Ovary (tissue), 7 donors: ENCODE measurements at regions not wholly inside any gene's neighbourhood (a gene's known extent, or its start where the extent isn't known, plus 50 kb on each side); places are given as distances from the start of the nearest gene placed in this dataset.

Experiments used
- DNase-seq, 5 donors: peaks; one replicate each; pipeline ENCODE4 v3.0.0-alpha.2; 2019 to 2020
- H3K27ac ChIP-seq, 2 donors: fragments of 200-600 bp; one replicate each; pipeline versions ENCODE4 v1.5.1 to v1.8.0; 2019 to 2022
- H3K27me3 ChIP-seq: fragments of 200-600 bp; one replicate; pipeline ENCODE4 v1.8.0; 2022
- H3K36me3 ChIP-seq: fragments of 200-600 bp; sonication (generic); one replicate; pipeline ENCODE4 v1.5.1; 2019
- H3K4me1 ChIP-seq: one replicate; pipeline ENCODE4 v1.8.1; 2013; ENCODE audit warnings: mild to moderate bottlenecking, moderate library complexity; ENCODE audit not compliant: insufficient read depth
- H3K4me3 ChIP-seq: fragments of 200-600 bp; sonication (generic); one replicate; pipeline ENCODE4 v1.5.1; 2017
- H3K9me3 ChIP-seq, 2 donors: fragments of 200-600 bp in 1 of 2; sonication (generic) in 1 of 2; one replicate each; pipeline versions ENCODE4 v1.5.1 to v1.8.1; 2013 to 2019; ENCODE audit warnings: mild to moderate bottlenecking in 1 of 2, moderate library complexity in 1 of 2
- EP300 ChIP-seq: sonication (generic); formaldehyde crosslinking; IDR thresholded peaks from one replicate; pipeline ENCODE4 v1.6.1; 2017; ENCODE audit warnings: antibody characterized with exemption
- POLR2A ChIP-seq: fragments of 450-650 bp; IDR thresholded peaks from one replicate; pipeline ENCODE4 v1.6.1; 2017; ENCODE audit warnings: antibody characterized with exemption, mild to moderate bottlenecking, moderate library complexity
- WGBS, 3 donors: extraction: QIAGEN DNeasy Blood & Tissue Kit in 1 of 3; methylation state at CpG; one replicate each; pipeline versions ENCODE4 v1.1.5 to v1.1.7; 2013 to 2017; 5-methylcytosine and 5-hydroxymethylcytosine counted together
- intact Hi-C, 4 donors: fragments of 100-400 bp; cut with DNase I; formaldehyde crosslinking; loops; one replicate each; pipeline versions ENCODE4 v1.11.0 to v1.15.1; 2022 to 2023
- TF ChIP-seq, protein P1 (sequence below), 3 donors: fragments of 450-650 bp in 2 of 3; fragments of 200-600 bp in 1 of 3; IDR thresholded peaks; one replicate each; pipeline versions ENCODE4 v1.5.1 to v1.8.0; 2016 to 2022; ENCODE audit warnings: antibody characterized with exemption in 3 of 3, mild to moderate bottlenecking in 1 of 3
- donor health status: DM: no; HTN: no; CAD: no; lungs with moderate emphysema.
- donor health status: DM: no; HTN: no; CAD: no.
- donor health status: Bipolar disorder and iron deficiency.
- donor health status: DM: no; HTN: no; CAD: no.
- donor health status: DM: yes; HTN: yes; CAD: no.

DNA sequence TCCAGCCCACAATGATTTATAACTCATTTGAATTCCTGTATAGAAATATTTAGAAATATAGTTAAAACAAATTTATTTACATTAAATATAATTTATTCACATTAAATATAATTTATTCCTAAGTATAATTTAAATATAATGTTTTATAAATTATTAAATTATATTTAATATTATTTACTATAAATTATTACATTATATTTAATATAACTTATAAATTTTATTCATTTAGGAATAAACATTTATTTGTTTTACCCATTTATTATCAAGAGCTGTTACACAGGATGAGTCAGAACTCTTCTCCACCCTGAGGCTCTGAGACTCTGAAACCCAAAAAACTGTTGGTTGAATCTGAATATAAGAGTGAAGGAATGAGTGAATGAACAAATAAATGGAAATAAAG, 170.9 kb upstream of the OBI1 start:
- H3K27ac ChIP-seq = no peak overlapping the region
- no peak for DNase-seq
- no peaks in the 10 kb centered on the region for H3K27me3 ChIP-seq
- H3K4me3 ChIP-seq = no peak overlapping the region
- H3K4me1 ChIP-seq = no peaks in the 10 kb centered on the region
- no peaks in the 10 kb centered on the region for H3K9me3 ChIP-seq
- no peak for TF ChIP-seq EP300
- H3K36me3 ChIP-seq = no peaks in the 10 kb centered on the region
- intact Hi-C loops = no loop called here

DNA sequence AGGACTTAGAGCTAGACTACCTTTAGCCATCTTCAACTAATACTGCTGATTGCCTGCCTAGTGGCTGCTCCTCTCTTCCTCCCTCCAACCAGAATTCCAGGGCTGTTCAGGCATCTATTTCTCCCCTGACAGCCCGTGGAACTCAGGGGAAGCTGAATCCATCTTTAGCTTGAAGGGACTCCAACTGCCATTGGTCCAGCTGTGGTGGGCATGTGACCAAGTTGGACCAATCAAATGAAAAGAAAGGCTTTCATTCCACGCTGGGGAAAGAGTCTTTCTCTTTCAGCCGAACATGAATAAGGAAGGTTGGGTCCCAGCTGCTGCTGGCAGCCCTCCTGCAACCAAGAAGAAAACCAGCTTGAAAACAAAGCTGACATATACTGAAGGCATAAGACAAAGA, 168.5 kb upstream of the OBI1 start:
- WGBS, 3 donors = 47 to 62% (median 49%) methylated on average over 3 of the region's 3 CpGs
- intact Hi-C loops = no loop called here
- no peak for DNase-seq

DNA sequence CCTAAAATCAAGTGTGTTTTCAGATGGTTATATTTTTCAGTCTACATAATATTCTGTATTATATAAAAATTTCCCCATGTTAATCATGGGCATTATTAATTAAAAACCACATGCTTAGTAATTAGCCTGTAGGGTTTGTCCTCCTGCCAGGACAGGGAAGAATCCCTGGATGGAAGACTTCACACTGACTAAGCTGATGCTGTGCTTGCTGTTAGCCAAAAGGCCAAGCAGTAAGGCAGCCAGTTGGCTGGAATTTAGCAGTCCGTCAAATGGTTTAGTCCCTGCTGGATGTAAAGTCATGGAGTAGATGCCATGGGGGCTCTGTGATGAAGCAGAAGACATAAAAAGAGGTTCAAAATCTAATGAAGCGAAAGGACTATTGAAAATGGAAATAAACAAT, 168.0 kb upstream of the OBI1 start:
- H3K4me3 ChIP-seq = no peak overlapping the region
- no peak for DNase-seq
- 54 to 75% (median 60%) methylated on average over 2 of the region's 2 CpGs for WGBS, 3 donors
- no peak overlapping the region for H3K27ac ChIP-seq
- TF ChIP-seq, protein P1, sequence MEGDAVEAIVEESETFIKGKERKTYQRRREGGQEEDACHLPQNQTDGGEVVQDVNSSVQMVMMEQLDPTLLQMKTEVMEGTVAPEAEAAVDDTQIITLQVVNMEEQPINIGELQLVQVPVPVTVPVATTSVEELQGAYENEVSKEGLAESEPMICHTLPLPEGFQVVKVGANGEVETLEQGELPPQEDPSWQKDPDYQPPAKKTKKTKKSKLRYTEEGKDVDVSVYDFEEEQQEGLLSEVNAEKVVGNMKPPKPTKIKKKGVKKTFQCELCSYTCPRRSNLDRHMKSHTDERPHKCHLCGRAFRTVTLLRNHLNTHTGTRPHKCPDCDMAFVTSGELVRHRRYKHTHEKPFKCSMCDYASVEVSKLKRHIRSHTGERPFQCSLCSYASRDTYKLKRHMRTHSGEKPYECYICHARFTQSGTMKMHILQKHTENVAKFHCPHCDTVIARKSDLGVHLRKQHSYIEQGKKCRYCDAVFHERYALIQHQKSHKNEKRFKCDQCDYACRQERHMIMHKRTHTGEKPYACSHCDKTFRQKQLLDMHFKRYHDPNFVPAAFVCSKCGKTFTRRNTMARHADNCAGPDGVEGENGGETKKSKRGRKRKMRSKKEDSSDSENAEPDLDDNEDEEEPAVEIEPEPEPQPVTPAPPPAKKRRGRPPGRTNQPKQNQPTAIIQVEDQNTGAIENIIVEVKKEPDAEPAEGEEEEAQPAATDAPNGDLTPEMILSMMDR (IDR thresholded peaks at IDR 0.05) = no peak
- TF ChIP-seq POLR2A = no peak
- no peak for TF ChIP-seq EP300
- no peaks in the 10 kb centered on the region for H3K9me3 ChIP-seq
- intact Hi-C loops = no loop called here
- H3K27me3 ChIP-seq = no peaks in the 10 kb centered on the region
- H3K36me3 ChIP-seq = no peaks in the 10 kb centered on the region
- H3K4me1 ChIP-seq = no peaks in the 10 kb centered on the region

More for the DNA sequence above, 168.5 kb upstream of the OBI1 start:
- Histone ChIP-seq H3K27ac (no peak overlapping the region), H3K4me1 (no peaks in the 10 kb centered on the region), H3K27me3 (no peaks in the 10 kb centered on the region), H3K9me3 (no peaks in the 10 kb centered on the region), H3K4me3 (no peak overlapping the region), H3K36me3 (no peaks in the 10 kb centered on the region)
- TF ChIP-seq, protein P1 (IDR thresholded peaks at IDR 0.05) = no peak
- TF ChIP-seq EP300 (no peak), POLR2A (no peak)

DNA sequence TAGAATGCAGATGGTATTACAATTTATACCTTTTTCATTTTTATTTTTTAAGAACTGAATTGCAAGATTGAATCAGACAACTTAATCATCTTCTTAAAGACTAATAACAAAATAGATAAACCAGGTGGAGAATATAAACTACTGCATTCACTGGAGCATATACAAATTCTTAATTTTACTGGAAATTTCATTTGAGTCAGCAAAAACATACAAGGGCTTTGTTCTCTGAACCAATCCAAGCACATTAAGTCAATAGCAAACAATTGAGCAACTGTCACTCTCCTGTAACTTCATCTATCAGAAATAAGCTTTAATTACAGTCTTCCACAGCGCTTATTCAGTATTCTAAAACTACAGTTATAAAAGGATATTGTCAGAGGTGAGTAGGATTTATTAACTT, 167.4 kb upstream of the OBI1 start:
- Histone ChIP-seq H3K27ac (no peak overlapping the region), H3K4me3 (no peak overlapping the region), H3K27me3 (no peaks in the 10 kb centered on the region), H3K4me1 (no peaks in the 10 kb centered on the region), H3K36me3 (no peaks in the 10 kb centered on the region), H3K9me3 (no peaks in the 10 kb centered on the region)
- no peak for DNase-seq
- intact Hi-C loops = no loop called here
- TF ChIP-seq, protein P1 (IDR thresholded peaks at IDR 0.05) = no peak
- WGBS, 3 donors = 84 to 93% (median 89%) methylated on average over 1 of the region's 1 CpG

DNA sequence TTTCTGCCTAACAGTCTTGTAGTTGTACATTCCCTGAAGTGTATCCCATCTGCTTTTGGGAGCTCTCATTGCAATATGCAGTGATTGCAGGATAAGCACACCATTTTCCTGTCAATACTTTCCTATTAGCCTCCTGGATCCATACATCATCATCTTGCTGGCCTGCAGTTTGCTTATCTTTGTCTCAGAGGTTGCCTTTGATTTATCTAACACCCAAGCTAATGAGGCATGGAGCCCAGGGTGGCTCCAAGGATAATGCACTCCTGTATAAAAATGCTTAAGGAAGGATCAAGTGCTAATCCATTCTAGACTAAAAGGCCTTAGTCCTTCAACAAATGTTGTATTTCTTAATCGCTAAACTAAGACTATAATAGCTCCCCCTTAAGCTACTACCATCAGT, 161.6 kb upstream of the OBI1 start:
- Histone ChIP-seq H3K36me3 (no peaks in the 10 kb centered on the region), H3K4me3 (no peak overlapping the region)
- 53 to 90% (median 85%) methylated on average over 1 of the region's 1 CpG for WGBS, 3 donors

More for the DNA sequence above, 161.6 kb upstream of the OBI1 start:
- intact Hi-C loops = no loop called here
- H3K27me3 ChIP-seq = no peaks in the 10 kb centered on the region
- no peak for TF ChIP-seq EP300
- TF ChIP-seq, protein P1 (IDR thresholded peaks at IDR 0.05) = no peak
- no peak for TF ChIP-seq POLR2A
- no peak overlapping the region for H3K27ac ChIP-seq
- no peaks in the 10 kb centered on the region for H3K4me1 ChIP-seq
- no peaks in the 10 kb centered on the region for H3K9me3 ChIP-seq
- no peak for DNase-seq
